Neural progenitor cell (in vitro differentiated cells): ENCODE measurements at regions not wholly inside any gene's neighbourhood (a gene's known extent, or its start where the extent isn't known, plus 50 kb on each side); places are given as distances from the start of the nearest gene placed in this dataset.
A peak's percentile ranks its signal among the peaks of the same experiment; 100 is the strongest.

Experiments
- DNase-seq: peaks from one replicate; pipeline ENCODE4 v3.0.0-alpha.2; 2016; ENCODE audit warnings: low spot score
- H2AFZ ChIP-seq: fragments of 200-600 bp; sonication (generic); replicated peaks from 2 replicates; pipeline ENCODE4 v1.6.1; 2016; ENCODE audit warnings: antibody characterized with exemption
- H3F3A ChIP-seq: fragments of 200-600 bp; sonication (generic); 2 replicates; pipeline ENCODE4 v1.6.1; 2016; ENCODE audit warnings: antibody characterized with exemption, low read depth
- H3K27ac ChIP-seq: fragments of 200-600 bp; sonication (generic); 2 replicates; pipeline ENCODE4 v1.5.1; 2016; ENCODE audit warnings: mild to moderate bottlenecking
- H3K27me3 ChIP-seq: fragments of 200-600 bp; sonication (generic); 2 replicates; pipeline ENCODE4 v1.6.1; 2016; ENCODE audit warnings: mild to moderate bottlenecking, moderate library complexity
- H3K36me3 ChIP-seq: fragments of 200-600 bp; sonication (generic); 2 replicates; pipeline ENCODE4 v1.5.1; 2016
- H3K4me1 ChIP-seq: fragments of 200-600 bp; sonication (generic); 2 replicates; pipeline ENCODE4 v1.6.1; 2016; ENCODE audit warnings: mixed run types
- H3K4me2 ChIP-seq: fragments of 200-600 bp; sonication (generic); 2 replicates; pipeline ENCODE4 v1.6.1; 2016
- H3K4me3 ChIP-seq: fragments of 200-600 bp; sonication (generic); 2 replicates; pipeline ENCODE4 v1.5.1; 2016
- H3K79me2 ChIP-seq: fragments of 200-600 bp; sonication (generic); 2 replicates; pipeline ENCODE4 v1.6.1; 2016; ENCODE audit warnings: low read depth
- H3K9ac ChIP-seq: fragments of 200-600 bp; sonication (generic); 2 replicates; pipeline ENCODE4 v1.6.1; 2016
- H3K9me3 ChIP-seq: fragments of 200-600 bp; sonication (generic); 2 replicates; pipeline ENCODE4 v1.5.1; 2016; ENCODE audit warnings: low read depth
- H4K20me1 ChIP-seq: fragments of 200-600 bp; sonication (generic); 2 replicates; pipeline ENCODE4 v1.6.1; 2016; ENCODE audit warnings: low read depth
- H3K27ac Mint-ChIP-seq: 3 replicates; pipeline ENCODE4 v1.8.0; 2021; ENCODE audit warnings: mixed read lengths
- H3K27me3 Mint-ChIP-seq: 2 replicates; pipeline ENCODE4 v1.8.0; 2022; ENCODE audit warnings: low read depth, mild to moderate bottlenecking, inconsistent platforms, moderate library complexity, mixed read lengths; ENCODE audit not compliant: insufficient read depth
- H3K36me3 Mint-ChIP-seq: 3 replicates; pipeline ENCODE4 v1.8.0; 2021; ENCODE audit warnings: mixed read lengths
- H3K4me1 Mint-ChIP-seq: 3 replicates; pipeline ENCODE4 v1.8.0; 2021; ENCODE audit warnings: mixed read lengths
- H3K4me3 Mint-ChIP-seq: 3 replicates; pipeline ENCODE4 v1.8.0; 2021; ENCODE audit warnings: mild to moderate bottlenecking, moderate library complexity, mixed read lengths
- H3K9me3 Mint-ChIP-seq: 3 replicates; pipeline ENCODE4 v1.8.0; 2020; ENCODE audit warnings: mixed read lengths
- EZH2 ChIP-seq: fragments of 200-600 bp; sonication (generic); IDR thresholded peaks from 2 replicates; pipeline ENCODE4 v1.6.1; 2017; ENCODE audit warnings: antibody characterized with exemption, mild to moderate bottlenecking, moderate library complexity
- EZH2phosphoT487 ChIP-seq: fragments of 200-600 bp; sonication (generic); IDR thresholded peaks from 2 replicates; pipeline ENCODE4 v1.6.1; 2017; ENCODE audit warnings: antibody characterized with exemption
- TF ChIP-seq, protein P1 (sequence below): fragments of 200-600 bp; sonication (generic); IDR thresholded peaks from 2 replicates; pipeline ENCODE4 v1.5.1; 2017; ENCODE audit warnings: antibody characterized with exemption, mild to moderate bottlenecking

DNA sequence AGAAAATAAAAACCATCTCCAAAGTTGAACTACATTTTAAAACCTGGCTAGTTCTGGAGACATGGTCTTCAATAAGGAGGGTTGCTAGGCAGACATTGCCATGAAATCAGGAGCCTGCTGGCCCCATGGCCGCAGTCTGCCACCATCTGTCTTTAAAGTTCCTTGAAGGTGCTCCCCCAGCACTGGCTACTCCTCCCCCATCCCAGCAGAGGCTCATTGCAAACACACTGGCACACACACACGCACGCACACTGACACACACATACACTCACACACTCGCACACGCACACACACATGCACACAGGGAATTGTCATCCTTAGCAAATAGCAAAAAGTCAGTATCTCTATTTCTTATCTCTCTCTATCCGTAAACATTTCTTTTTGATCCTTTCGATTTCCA lies 68.4 kb downstream of the ZIC5 start:
- peaks cover 3% of the 10 kb centered on the region for H3K27me3 Mint-ChIP-seq
- H3K4me3 ChIP-seq = no peak overlapping the region
- no peak for DNase-seq
- no peak for TF ChIP-seq EZH2
- TF ChIP-seq, protein P1, sequence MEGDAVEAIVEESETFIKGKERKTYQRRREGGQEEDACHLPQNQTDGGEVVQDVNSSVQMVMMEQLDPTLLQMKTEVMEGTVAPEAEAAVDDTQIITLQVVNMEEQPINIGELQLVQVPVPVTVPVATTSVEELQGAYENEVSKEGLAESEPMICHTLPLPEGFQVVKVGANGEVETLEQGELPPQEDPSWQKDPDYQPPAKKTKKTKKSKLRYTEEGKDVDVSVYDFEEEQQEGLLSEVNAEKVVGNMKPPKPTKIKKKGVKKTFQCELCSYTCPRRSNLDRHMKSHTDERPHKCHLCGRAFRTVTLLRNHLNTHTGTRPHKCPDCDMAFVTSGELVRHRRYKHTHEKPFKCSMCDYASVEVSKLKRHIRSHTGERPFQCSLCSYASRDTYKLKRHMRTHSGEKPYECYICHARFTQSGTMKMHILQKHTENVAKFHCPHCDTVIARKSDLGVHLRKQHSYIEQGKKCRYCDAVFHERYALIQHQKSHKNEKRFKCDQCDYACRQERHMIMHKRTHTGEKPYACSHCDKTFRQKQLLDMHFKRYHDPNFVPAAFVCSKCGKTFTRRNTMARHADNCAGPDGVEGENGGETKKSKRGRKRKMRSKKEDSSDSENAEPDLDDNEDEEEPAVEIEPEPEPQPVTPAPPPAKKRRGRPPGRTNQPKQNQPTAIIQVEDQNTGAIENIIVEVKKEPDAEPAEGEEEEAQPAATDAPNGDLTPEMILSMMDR = no peak
- TF ChIP-seq EZH2phosphoT487 = no peak
- no peaks in the 10 kb centered on the region for H3K36me3 ChIP-seq
- peaks cover 12% of the 10 kb centered on the region for H3K36me3 Mint-ChIP-seq
- no peak overlapping the region for H3K27ac ChIP-seq
- H3K4me1 Mint-ChIP-seq = peaks cover 78% of the 10 kb centered on the region
- H2AFZ ChIP-seq = no peak overlapping the region
- H3K79me2 ChIP-seq = no peaks in the 10 kb centered on the region
- H3K4me2 ChIP-seq = no peak overlapping the region
- peaks cover 27% of the 10 kb centered on the region for H3F3A ChIP-seq
- peak overlapping the region; percentile 37 for H3K4me3 Mint-ChIP-seq
- H3K9me3 Mint-ChIP-seq = no peaks in the 10 kb centered on the region
- peaks cover 47% of the 10 kb centered on the region for H3K4me1 ChIP-seq
- no peaks in the 10 kb centered on the region for H3K9me3 ChIP-seq
- H3K27ac Mint-ChIP-seq = peak overlapping the region; percentile 94
- no peaks in the 10 kb centered on the region for H3K27me3 ChIP-seq
- no peaks in the 10 kb centered on the region for H4K20me1 ChIP-seq
- no peak overlapping the region for H3K9ac ChIP-seq

DNA sequence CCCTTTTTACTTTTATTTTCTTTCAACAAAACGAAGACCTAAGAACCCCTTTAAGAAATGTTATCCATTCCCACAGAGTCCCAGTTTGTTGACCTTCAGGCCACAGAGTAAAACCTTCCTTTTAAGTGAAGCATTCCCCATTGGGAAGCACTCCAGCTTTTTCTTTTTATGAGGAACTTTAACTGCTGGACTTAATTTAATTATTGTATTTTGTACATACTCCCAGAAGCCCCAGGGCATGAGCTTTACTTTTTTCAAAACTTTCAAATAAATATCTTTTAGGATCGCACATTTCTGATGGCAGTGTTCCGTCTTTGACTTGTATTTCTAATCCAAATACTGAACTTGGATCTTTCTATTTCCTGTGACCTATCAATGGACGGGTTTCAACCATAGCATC lies 68.9 kb downstream of the ZIC5 start:
- peak overlapping the region; percentile 94 for H3K27ac Mint-ChIP-seq
- peaks cover 78% of the 10 kb centered on the region for H3K4me1 Mint-ChIP-seq
- no peak for DNase-seq
- no peak overlapping the region for H3K4me3 Mint-ChIP-seq
- Histone ChIP-seq H3K36me3 (no peaks in the 10 kb centered on the region), H3K9me3 (no peaks in the 10 kb centered on the region), H3K4me1 (peaks cover 47% of the 10 kb centered on the region), H3K79me2 (no peaks in the 10 kb centered on the region), H3K9ac (no peak overlapping the region), H3F3A (peaks cover 26% of the 10 kb centered on the region), H2AFZ (no peak overlapping the region), H3K4me3 (no peak overlapping the region), H4K20me1 (no peaks in the 10 kb centered on the region), H3K27ac (no peak overlapping the region), H3K27me3 (no peaks in the 10 kb centered on the region), H3K4me2 (no peak overlapping the region)
- TF ChIP-seq EZH2phosphoT487 (no peak), EZH2 (no peak)
- TF ChIP-seq, protein P1 = no peak
- H3K9me3 Mint-ChIP-seq = no peaks in the 10 kb centered on the region
- H3K36me3 Mint-ChIP-seq = peaks cover 12% of the 10 kb centered on the region
- peaks cover 4% of the 10 kb centered on the region for H3K27me3 Mint-ChIP-seq

DNA sequence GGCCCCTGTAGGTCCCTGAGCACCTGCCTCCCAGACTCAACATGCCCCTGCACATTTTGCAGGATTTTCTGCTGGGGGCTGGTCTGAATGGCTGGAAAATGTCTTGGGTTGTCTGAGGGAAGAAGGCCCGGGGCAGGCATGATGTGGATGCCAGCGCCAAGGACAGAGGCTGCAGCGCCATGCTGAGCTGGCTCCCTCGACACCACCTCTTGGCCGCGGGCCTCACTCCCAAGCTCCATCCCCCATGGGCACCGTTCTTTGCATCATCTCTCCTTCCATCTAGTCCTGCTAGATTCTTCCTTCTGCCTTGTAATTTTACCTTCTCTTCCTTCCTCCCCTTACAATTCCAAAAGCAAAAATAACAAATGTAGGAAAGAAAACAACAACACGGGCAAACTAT lies 70.6 kb downstream of the ZIC5 start:
- TF ChIP-seq, protein P1 = no peak
- TF ChIP-seq EZH2phosphoT487 (no peak), EZH2 (no peak)
- no peak overlapping the region for H3K4me3 ChIP-seq
- peaks cover 39% of the 10 kb centered on the region for H3F3A ChIP-seq
- Mint-ChIP-seq H3K36me3 (peaks cover 19% of the 10 kb centered on the region), H3K27ac (peak overlapping the region; percentile 27), H3K9me3 (peaks cover 7% of the 10 kb centered on the region), H3K4me1 (peaks cover 77% of the 10 kb centered on the region), H3K27me3 (peaks cover 9% of the 10 kb centered on the region), H3K4me3 (no peak overlapping the region)
- no peak overlapping the region for H2AFZ ChIP-seq
- no peaks in the 10 kb centered on the region for H3K27me3 ChIP-seq
- H3K36me3 ChIP-seq = no peaks in the 10 kb centered on the region
- no peaks in the 10 kb centered on the region for H4K20me1 ChIP-seq
- H3K9me3 ChIP-seq = no peaks in the 10 kb centered on the region
- H3K27ac ChIP-seq = no peak overlapping the region
- no peak overlapping the region for H3K4me2 ChIP-seq
- no peaks in the 10 kb centered on the region for H3K79me2 ChIP-seq
- H3K4me1 ChIP-seq = peaks cover 52% of the 10 kb centered on the region
- no peak for DNase-seq
- H3K9ac ChIP-seq = no peak overlapping the region
